WTC11 (cell line): ENCODE measurements at regions not wholly inside any gene's neighbourhood (a gene's known extent, or its start where the extent isn't known, plus 50 kb on each side); places are given as distances from the start of the nearest gene placed in this dataset.

Experiments used
- ATAC-seq: fragments of 200-7000 bp; cut with Tn5 transposase; 2 replicates; pipeline ENCODE4 v1.10.0; 2021; ENCODE audit warnings: mild to moderate bottlenecking, moderate library complexity
- CTCF ChIA-PET: fragments of 300-600 bp; sonication (Branson Sonifier 250); formaldehyde crosslinking; loops from one replicate; lab custom pipeline; 2021; ENCODE audit warnings: antibody characterized with exemption; lab: Charles Lee
- POLR2A ChIA-PET: fragments of 350-600 bp; sonication (Branson Sonifier 250); formaldehyde crosslinking; loops from one replicate; lab custom pipeline; 2021; ENCODE audit warnings: antibody characterized with exemption; lab: Charles Lee
- DNase-seq: peaks from one replicate; pipeline ENCODE4 v3.0.0; 2021; ENCODE audit warnings: low spot score
- H3K27ac Mint-ChIP-seq: 2 replicates; pipeline ENCODE4 v1.8.0; 2021; ENCODE audit warnings: mixed read lengths
- H3K27me3 Mint-ChIP-seq: 2 replicates; pipeline ENCODE4 v1.8.0; 2021; ENCODE audit warnings: low read depth, mild to moderate bottlenecking, moderate library complexity, mixed read lengths
- H3K36me3 Mint-ChIP-seq: 2 replicates; pipeline ENCODE4 v1.8.0; 2021; ENCODE audit warnings: mixed read lengths
- H3K4me1 Mint-ChIP-seq: 2 replicates; pipeline ENCODE4 v1.8.0; 2022; ENCODE audit warnings: mixed read lengths
- H3K4me3 Mint-ChIP-seq: 2 replicates; pipeline ENCODE4 v1.8.0; 2021; ENCODE audit warnings: mild to moderate bottlenecking, moderate library complexity, mixed read lengths
- H3K9me3 Mint-ChIP-seq: 2 replicates; pipeline ENCODE4 v1.8.0; 2021; ENCODE audit warnings: mixed read lengths
- CREB1 ChIP-seq: sonication (generic); formaldehyde crosslinking; IDR thresholded peaks from 2 replicates; pipeline ENCODE4 v1.8.0; 2023; ENCODE audit warnings: mild to moderate bottlenecking, missing genetic modification reagents
- ELF4 ChIP-seq: sonication (generic); formaldehyde crosslinking; IDR thresholded peaks from 2 replicates; pipeline ENCODE4 v1.8.1; 2022; ENCODE audit warnings: low read depth, mild to moderate bottlenecking, moderate library complexity, missing genetic modification reagents
- EMX1 ChIP-seq: fragments of 250-450 bp; sonication (Bioruptor Pico); IDR thresholded peaks from 2 replicates; pipeline ENCODE4 v1.8.0; 2021; ENCODE audit warnings: mild to moderate bottlenecking
- FOXK1 ChIP-seq: sonication (generic); formaldehyde crosslinking; IDR thresholded peaks from 2 replicates; pipeline ENCODE4 v1.8.0; 2022; ENCODE audit warnings: mild to moderate bottlenecking, moderate library complexity, missing genetic modification reagents
- GABPB1 ChIP-seq: sonication (generic); formaldehyde crosslinking; IDR thresholded peaks from 2 replicates; pipeline ENCODE4 v1.8.1; 2023; ENCODE audit warnings: mild to moderate bottlenecking, missing genetic modification reagents
- HMGA2 ChIP-seq: fragments of 250-450 bp; sonication (Bioruptor Pico); IDR thresholded peaks from 2 replicates; pipeline ENCODE4 v1.4.0; 2021; ENCODE audit warnings: mild to moderate bottlenecking, moderate library complexity
- IRF2 ChIP-seq: sonication (generic); formaldehyde crosslinking; IDR thresholded peaks from 2 replicates; pipeline ENCODE4 v1.8.0; 2022; ENCODE audit warnings: low read depth, missing genetic modification reagents, borderline replicate concordance
- KAT7 ChIP-seq: sonication (generic); formaldehyde crosslinking; IDR thresholded peaks from 2 replicates; pipeline ENCODE4 v1.8.1; 2023; ENCODE audit warnings: missing genetic modification reagents, mild to moderate bottlenecking, borderline replicate concordance
- MXD4 ChIP-seq: fragments of 250-450 bp; sonication (Bioruptor Pico); IDR thresholded peaks from 2 replicates; pipeline ENCODE4 v1.8.0; 2021; ENCODE audit warnings: mild to moderate bottlenecking, moderate library complexity, borderline replicate concordance
- NFATC4 ChIP-seq: fragments of 250-450 bp; sonication (Bioruptor Pico); IDR thresholded peaks from 2 replicates; pipeline ENCODE4 v1.9.0; 2021; ENCODE audit warnings: mild to moderate bottlenecking
- NR2C2 ChIP-seq: sonication (generic); formaldehyde crosslinking; IDR thresholded peaks from 2 replicates; pipeline ENCODE4 v1.8.0; 2022; ENCODE audit warnings: mild to moderate bottlenecking, missing genetic modification reagents
- PRRX2 ChIP-seq: fragments of 250-450 bp; sonication (Bioruptor Pico); IDR thresholded peaks from 2 replicates; pipeline ENCODE4 v1.8.0; 2021; ENCODE audit warnings: mild to moderate bottlenecking
- TP53 ChIP-seq: sonication (generic); formaldehyde crosslinking; IDR thresholded peaks from 2 replicates; pipeline ENCODE4 v1.8.1; 2023; ENCODE audit warnings: mild to moderate bottlenecking, missing genetic modification reagents
- ZNF138 ChIP-seq: sonication (generic); formaldehyde crosslinking; conservative IDR thresholded peaks from 2 replicates; pipeline ENCODE4 v1.8.1; 2022; ENCODE audit warnings: mild to moderate bottlenecking, moderate library complexity, missing genetic modification reagents
- ZNF263 ChIP-seq: sonication (generic); formaldehyde crosslinking; IDR thresholded peaks from 2 replicates; pipeline ENCODE4 v1.8.1; 2022; ENCODE audit warnings: low read depth, mild to moderate bottlenecking, moderate library complexity, missing genetic modification reagents
- ZNF396 ChIP-seq: fragments of 250-450 bp; sonication (Bioruptor Pico); IDR thresholded peaks from 2 replicates; pipeline ENCODE4 v1.8.0; 2021; ENCODE audit warnings: mild to moderate bottlenecking, moderate library complexity, borderline replicate concordance
- ZNF423 ChIP-seq: fragments of 250-450 bp; sonication (Bioruptor Pico); IDR thresholded peaks from 2 replicates; pipeline ENCODE4 v2.1.2; 2022; ENCODE audit warnings: mild to moderate bottlenecking, moderate library complexity
- ZNF425 ChIP-seq: fragments of 250-450 bp; sonication (Bioruptor Pico); conservative IDR thresholded peaks from 2 replicates; pipeline ENCODE4 v1.9.0; 2021; ENCODE audit warnings: mild to moderate bottlenecking
- ZNF512 ChIP-seq: sonication (generic); formaldehyde crosslinking; IDR thresholded peaks from 2 replicates; pipeline ENCODE4 v1.8.1; 2022; ENCODE audit warnings: missing genetic modification reagents, borderline replicate concordance
- TF ChIP-seq, protein P1 (sequence below): sonication (generic); formaldehyde crosslinking; IDR thresholded peaks from 2 replicates; pipeline ENCODE4 v1.8.0; 2022; ENCODE audit warnings: mild to moderate bottlenecking, missing genetic modification reagents
- TF ChIP-seq, protein P2 (sequence below): fragments of 250-450 bp; sonication (Bioruptor Pico); IDR thresholded peaks from 2 replicates; pipeline ENCODE4 v1.9.0; 2021; ENCODE audit warnings: moderate library complexity, mild to moderate bottlenecking, inconsistent platforms, borderline replicate concordance
- TF ChIP-seq, protein P3 (sequence below): sonication (generic); formaldehyde crosslinking; IDR thresholded peaks from 2 replicates; pipeline ENCODE4 v1.8.0; 2022; ENCODE audit warnings: mild to moderate bottlenecking, missing genetic modification reagents

- CTCF ChIA-PET, result no interaction called here
- H3K9me3 Mint-ChIP-seq, result 0 out of 2 replicates have a peak, but pooled peaks cover 2% of the 10 kb centered on the region
- no peaks in the 10 kb centered on the region for H3K4me1 Mint-ChIP-seq
- DNase-seq, result no peak
- no peak overlapping the region for H3K4me3 Mint-ChIP-seq
- H3K36me3 Mint-ChIP-seq, result no peaks in the 10 kb centered on the region
- TF ChIP-seq FOXK1, result no peak
- no peak for TF ChIP-seq EMX1 (CRISPR knock-in tag)
- TF ChIP-seq ZNF512, result no peak
- TF ChIP-seq, all 79 proteins: peak for 0
- ATAC-seq, result no peak
- no peak overlapping the region for H3K27ac Mint-ChIP-seq
- no peaks in the 10 kb centered on the region for H3K27me3 Mint-ChIP-seq
- POLR2A ChIA-PET, result no interaction called here
Measured at GRCh38 chr2:51490576-51491234, 458.8 kb upstream of the NRXN1 start.

DNA sequence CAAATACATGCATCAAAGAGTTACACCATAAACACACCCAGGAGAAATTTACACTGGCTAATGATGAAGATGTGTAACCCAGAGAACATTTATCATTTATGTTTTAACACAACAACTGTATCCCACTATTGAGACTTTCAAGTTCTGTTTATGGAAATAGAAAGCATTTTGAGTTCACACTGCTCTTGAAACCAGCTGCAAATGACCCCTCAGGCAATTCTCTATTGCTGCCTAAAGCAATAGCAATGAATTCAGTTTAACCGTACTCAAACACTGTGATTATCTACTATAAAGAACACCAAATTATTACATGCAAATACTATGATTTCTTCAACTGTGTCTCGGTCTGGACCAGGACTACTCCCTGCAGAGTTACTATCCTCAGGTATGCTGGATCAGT lies 452.7 kb upstream of the NRXN1 start:
- Mint-ChIP-seq H3K27ac (no peak overlapping the region), H3K36me3 (no peaks in the 10 kb centered on the region), H3K4me3 (no peak overlapping the region), H3K9me3 (no peaks in the 10 kb centered on the region), H3K4me1 (no peaks in the 10 kb centered on the region), H3K27me3 (no peaks in the 10 kb centered on the region)
- no peak for DNase-seq
- no peak for TF ChIP-seq NR2C2
- CTCF ChIA-PET, result no interaction called here
- POLR2A ChIA-PET, result no interaction called here
- ATAC-seq, result no peak

GRCh38 chr2:51483720-51484119 lies 451.8 kb upstream of the NRXN1 start:
- no peaks in the 10 kb centered on the region for H3K27me3 Mint-ChIP-seq
- no peak for TF ChIP-seq ZNF396 (CRISPR knock-in tag)
- TF ChIP-seq ZNF138 (CRISPR knock-in tag), result no peak
- TF ChIP-seq TP53 (CRISPR knock-in tag), result no peak
- TF ChIP-seq, protein P1, sequence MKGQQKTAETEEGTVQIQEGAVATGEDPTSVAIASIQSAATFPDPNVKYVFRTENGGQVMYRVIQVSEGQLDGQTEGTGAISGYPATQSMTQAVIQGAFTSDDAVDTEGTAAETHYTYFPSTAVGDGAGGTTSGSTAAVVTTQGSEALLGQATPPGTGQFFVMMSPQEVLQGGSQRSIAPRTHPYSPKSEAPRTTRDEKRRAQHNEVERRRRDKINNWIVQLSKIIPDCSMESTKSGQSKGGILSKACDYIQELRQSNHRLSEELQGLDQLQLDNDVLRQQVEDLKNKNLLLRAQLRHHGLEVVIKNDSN (CRISPR knock-in tag), result no peak
- TF ChIP-seq ZNF425 (CRISPR knock-in tag), result no peak
- TF ChIP-seq ZNF423 (CRISPR knock-in tag), result no peak
- TF ChIP-seq KAT7 (CRISPR knock-in tag), result no peak
- no peak for TF ChIP-seq GABPB1 (CRISPR knock-in tag)
- no peak for TF ChIP-seq MXD4
- TF ChIP-seq ZNF263 (CRISPR knock-in tag), result no peak
- TF ChIP-seq ELF4 (CRISPR knock-in tag), result no peak
- TF ChIP-seq, protein P2, sequence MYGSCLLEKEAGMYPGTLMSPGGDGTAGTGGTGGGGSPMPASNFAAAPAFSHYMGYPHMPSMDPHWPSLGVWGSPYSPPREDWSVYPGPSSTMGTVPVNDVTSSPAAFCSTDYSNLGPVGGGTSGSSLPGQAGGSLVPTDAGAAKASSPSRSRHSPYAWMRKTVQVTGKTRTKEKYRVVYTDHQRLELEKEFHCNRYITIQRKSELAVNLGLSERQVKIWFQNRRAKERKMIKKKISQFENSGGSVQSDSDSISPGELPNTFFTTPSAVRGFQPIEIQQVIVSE, result no peak
- TF ChIP-seq, protein P3, sequence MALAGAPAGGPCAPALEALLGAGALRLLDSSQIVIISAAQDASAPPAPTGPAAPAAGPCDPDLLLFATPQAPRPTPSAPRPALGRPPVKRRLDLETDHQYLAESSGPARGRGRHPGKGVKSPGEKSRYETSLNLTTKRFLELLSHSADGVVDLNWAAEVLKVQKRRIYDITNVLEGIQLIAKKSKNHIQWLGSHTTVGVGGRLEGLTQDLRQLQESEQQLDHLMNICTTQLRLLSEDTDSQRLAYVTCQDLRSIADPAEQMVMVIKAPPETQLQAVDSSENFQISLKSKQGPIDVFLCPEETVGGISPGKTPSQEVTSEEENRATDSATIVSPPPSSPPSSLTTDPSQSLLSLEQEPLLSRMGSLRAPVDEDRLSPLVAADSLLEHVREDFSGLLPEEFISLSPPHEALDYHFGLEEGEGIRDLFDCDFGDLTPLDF (CRISPR knock-in tag), result no peak
- TF ChIP-seq CREB1, result no peak
- no peak for TF ChIP-seq IRF2
- TF ChIP-seq HMGA2, result no peak
- no peak for TF ChIP-seq NFATC4
- TF ChIP-seq PRRX2 (CRISPR knock-in tag), result no peak
- TF ChIP-seq, all 79 proteins: peak for 0
- H3K9me3 Mint-ChIP-seq, result no peaks in the 10 kb centered on the region
- CTCF ChIA-PET, result interaction anchor here (1.2 kb wide), 1 partner anchor 312 kb away, joined by 4 read pairs; no protein-coding TSS in a partner anchor
- H3K4me3 Mint-ChIP-seq, result no peak overlapping the region
- H3K36me3 Mint-ChIP-seq, result no peaks in the 10 kb centered on the region
- H3K27ac Mint-ChIP-seq, result no peak overlapping the region
- no peak for ATAC-seq
- no peaks in the 10 kb centered on the region for H3K4me1 Mint-ChIP-seq
- DNase-seq, result no peak
- POLR2A ChIA-PET, result no interaction called here
